Activated naive CD4-positive, alpha-beta T cell treated with anti-CD3 and anti-CD28 coated beads, Interleukin-2, amount 10 ng/mL, durations not matched to agents 7 days and 5 days (primary cell): ENCODE measurements at regions not wholly inside any gene's neighbourhood (a gene's known extent, or its start where the extent isn't known, plus 50 kb on each side); places are given as distances from the start of the nearest gene placed in this dataset.
"Not testable (repeated sequence)": the region's sequence is repeated elsewhere in the genome, so short reads cannot be mapped to it uniquely, and the experiment has no call there.

Source experiments
- CTCF ChIA-PET: fragments of 350-600 bp; sonication (Branson Sonifier 250); formaldehyde crosslinking; loops from one replicate; lab custom pipeline; 2021; ENCODE audit warnings: antibody characterized with exemption; lab: Charles Lee
- DNase-seq: peaks from one replicate; pipeline ENCODE4 v3.0.0-alpha.2; 2020
- H3K27ac Mint-ChIP-seq: one replicate; pipeline ENCODE4 v1.8.0; 2021; ENCODE audit warnings: mild to moderate bottlenecking, moderate library complexity, mixed read lengths
- H3K27me3 Mint-ChIP-seq: one replicate; pipeline ENCODE4 v1.8.0; 2021; ENCODE audit warnings: mild to moderate bottlenecking, mixed read lengths
- H3K36me3 Mint-ChIP-seq: one replicate; pipeline ENCODE4 v1.8.0; 2021; ENCODE audit warnings: mixed read lengths
- H3K4me1 Mint-ChIP-seq: one replicate; pipeline ENCODE4 v1.8.0; 2021; ENCODE audit warnings: mixed read lengths
- H3K4me3 Mint-ChIP-seq: one replicate; pipeline ENCODE4 v1.8.0; 2021; ENCODE audit warnings: mild to moderate bottlenecking, moderate library complexity, mixed read lengths
- H3K9me3 Mint-ChIP-seq: one replicate; pipeline ENCODE4 v1.8.0; 2021; ENCODE audit warnings: mixed read lengths

DNA sequence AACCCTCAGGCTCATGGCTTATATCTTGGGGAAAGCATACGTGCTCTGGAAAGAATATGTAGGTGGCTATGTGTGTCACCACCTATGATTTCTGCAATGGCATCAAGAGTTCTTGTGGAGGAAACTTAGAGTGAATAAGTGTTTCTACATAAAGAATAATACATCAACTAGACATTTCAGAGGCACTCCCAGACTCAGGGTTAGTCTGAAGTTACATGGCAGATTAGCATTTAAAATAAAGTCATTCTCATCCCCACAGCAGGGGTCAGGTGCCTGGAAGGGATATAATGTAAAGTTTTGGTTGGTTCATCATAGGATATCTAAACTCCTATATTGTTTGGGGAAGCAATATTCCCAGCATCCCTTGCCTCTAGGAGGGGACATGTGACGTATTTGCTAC, 182.1 kb downstream of the PCTP start:
- Mint-ChIP-seq H3K27ac (no peak overlapping the region), H3K9me3 (no peaks in the 10 kb centered on the region), H3K4me3 (no peak overlapping the region)

DNA sequence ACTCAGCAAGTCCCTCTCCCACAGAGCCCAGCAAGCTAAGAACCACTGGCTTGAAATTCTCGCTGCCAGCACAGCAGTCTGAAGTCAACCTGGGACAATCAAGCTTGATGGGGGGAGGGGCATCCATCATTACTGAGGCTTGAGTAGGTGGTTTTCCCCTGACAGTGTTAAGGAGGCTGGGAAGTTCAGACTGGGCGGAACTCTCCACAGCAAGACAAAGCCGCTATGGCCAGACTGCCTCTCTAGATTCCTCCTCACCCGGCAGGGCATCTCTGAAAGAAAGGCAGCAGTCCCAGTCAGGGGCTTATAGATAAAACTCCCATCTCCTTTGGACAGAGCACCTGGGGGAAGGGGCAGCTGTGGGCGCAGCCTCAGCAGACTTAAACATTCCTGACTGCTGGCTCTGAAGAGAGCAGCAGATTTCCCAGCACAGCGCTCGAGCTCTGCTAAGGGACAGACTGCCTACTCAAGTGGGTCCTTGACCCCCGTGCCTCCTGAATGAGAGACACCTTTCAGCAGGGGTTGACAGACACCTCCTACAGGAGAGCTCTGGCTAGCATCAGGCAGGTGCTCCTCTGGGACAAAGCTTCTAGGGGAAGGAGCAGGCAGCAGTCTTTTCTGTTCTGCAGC, 188.4 kb downstream of the PCTP start:
- DNase-seq, H3K4me3 Mint-ChIP-seq, H3K4me1 Mint-ChIP-seq, H3K27me3 Mint-ChIP-seq, CTCF ChIA-PET, H3K27ac Mint-ChIP-seq, H3K9me3 Mint-ChIP-seq, H3K36me3 Mint-ChIP-seq: not testable (repeated sequence)

More for the DNA sequence above, 182.1 kb downstream of the PCTP start:
- Mint-ChIP-seq H3K36me3 (no peaks in the 10 kb centered on the region), H3K4me1 (no peaks in the 10 kb centered on the region), H3K27me3 (no peaks in the 10 kb centered on the region)
- no peak for DNase-seq
- CTCF ChIA-PET, result no interaction called here

DNA sequence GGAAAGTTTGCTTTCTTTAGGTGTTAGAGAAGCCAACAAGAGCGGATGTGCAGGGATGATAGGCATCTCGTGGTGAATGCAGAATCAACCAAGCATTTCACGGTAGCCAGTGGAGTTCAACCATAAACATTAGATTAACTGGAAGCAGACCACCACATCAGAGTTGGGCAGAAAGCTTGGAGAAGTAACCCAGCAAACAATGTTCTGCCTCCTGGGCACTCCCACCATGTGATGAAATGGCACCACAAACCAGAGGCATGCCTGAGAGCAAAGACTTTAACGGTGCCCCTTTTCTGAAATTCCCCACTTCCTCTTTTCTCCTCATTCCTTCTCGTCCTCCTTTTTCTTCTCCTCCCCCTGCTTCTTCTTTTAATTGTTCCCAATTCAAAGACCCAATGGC, 193.5 kb upstream of the ANKFN1 start:
- no peak overlapping the region for H3K4me3 Mint-ChIP-seq
- CTCF ChIA-PET, result no interaction called here
- DNase-seq, result no peak
- H3K27me3 Mint-ChIP-seq, result peaks cover 3% of the 10 kb centered on the region
- no peak overlapping the region for H3K27ac Mint-ChIP-seq
- H3K9me3 Mint-ChIP-seq, result no peaks in the 10 kb centered on the region
- no peaks in the 10 kb centered on the region for H3K36me3 Mint-ChIP-seq
- H3K4me1 Mint-ChIP-seq, result no peaks in the 10 kb centered on the region

DNA sequence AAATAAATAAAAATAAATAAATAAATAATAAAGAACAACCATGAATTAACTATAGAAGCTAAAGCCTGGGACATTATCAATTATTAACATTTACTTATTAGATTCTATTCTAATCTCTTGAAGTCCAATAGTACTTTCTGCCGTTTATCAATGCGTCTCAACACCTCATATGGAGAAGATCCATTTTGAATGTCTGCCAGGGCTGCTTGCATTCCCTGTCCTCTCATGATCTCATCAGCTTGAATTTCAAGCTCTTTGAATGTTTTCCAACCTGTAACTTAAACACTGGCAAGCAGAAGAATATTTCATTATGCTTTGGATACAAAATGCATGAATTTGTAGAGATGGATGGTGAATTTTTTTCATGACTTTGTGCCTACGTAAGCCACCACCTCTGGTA, 191.9 kb upstream of the ANKFN1 start:
- Mint-ChIP-seq H3K27me3 (peaks cover 3% of the 10 kb centered on the region), H3K9me3 (no peaks in the 10 kb centered on the region), H3K4me3 (no peak overlapping the region), H3K4me1 (no peaks in the 10 kb centered on the region), H3K36me3 (no peaks in the 10 kb centered on the region), H3K27ac (no peak overlapping the region)
- no peak for DNase-seq
- CTCF ChIA-PET, result no interaction called here

DNA sequence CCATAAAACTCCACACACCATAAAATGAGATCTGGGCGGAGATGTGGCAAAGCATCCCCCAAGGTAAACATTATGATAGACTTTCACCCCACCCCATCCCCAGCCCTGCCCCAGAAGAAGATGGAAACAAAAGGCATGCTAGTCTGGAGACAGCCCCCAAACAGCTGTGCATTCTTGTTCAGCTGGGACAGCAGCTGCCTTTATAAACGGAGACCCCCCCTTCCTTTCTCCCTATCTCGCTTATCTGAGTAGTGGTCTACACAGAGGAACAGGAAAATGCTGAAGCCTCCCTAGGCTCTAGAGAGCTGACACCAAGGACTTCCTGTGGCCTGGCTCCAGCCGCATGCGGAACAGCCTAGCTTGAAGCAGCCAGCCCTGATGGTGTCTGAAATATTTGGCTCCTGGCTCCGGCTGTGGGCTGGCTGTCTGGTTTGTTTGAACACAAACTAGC, 190.3 kb upstream of the ANKFN1 start:
- Mint-ChIP-seq H3K4me1 (no peaks in the 10 kb centered on the region), H3K27me3 (peaks cover 2% of the 10 kb centered on the region), H3K4me3 (no peak overlapping the region), H3K9me3 (no peaks in the 10 kb centered on the region), H3K27ac (no peak overlapping the region), H3K36me3 (no peaks in the 10 kb centered on the region)
- no peak for DNase-seq
- CTCF ChIA-PET, result no interaction called here

DNA sequence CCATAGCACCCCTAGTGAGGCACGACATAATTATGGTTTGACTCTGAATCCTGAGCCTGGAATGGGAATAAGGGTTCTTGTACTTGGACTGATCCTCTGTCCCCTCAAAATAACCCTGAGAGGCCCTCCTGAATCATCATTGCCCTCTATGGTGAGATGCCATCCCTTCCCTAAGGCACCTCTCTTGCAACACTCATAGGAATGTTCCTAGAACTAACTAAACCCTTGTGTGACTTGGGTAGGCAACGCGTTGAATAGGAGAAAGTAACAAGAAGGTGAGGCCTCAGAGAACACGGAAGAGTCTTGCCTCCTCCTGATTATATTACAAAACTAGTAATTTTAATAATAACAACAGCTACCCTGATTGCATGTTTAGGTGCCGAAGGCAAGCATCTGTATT, 189.1 kb upstream of the ANKFN1 start:
- no peak for DNase-seq
- CTCF ChIA-PET, result no interaction called here
- H3K4me3 Mint-ChIP-seq, result no peak overlapping the region
- no peaks in the 10 kb centered on the region for H3K36me3 Mint-ChIP-seq
- no peaks in the 10 kb centered on the region for H3K4me1 Mint-ChIP-seq
- no peaks in the 10 kb centered on the region for H3K27me3 Mint-ChIP-seq
- H3K9me3 Mint-ChIP-seq, result no peaks in the 10 kb centered on the region
- no peak overlapping the region for H3K27ac Mint-ChIP-seq

DNA sequence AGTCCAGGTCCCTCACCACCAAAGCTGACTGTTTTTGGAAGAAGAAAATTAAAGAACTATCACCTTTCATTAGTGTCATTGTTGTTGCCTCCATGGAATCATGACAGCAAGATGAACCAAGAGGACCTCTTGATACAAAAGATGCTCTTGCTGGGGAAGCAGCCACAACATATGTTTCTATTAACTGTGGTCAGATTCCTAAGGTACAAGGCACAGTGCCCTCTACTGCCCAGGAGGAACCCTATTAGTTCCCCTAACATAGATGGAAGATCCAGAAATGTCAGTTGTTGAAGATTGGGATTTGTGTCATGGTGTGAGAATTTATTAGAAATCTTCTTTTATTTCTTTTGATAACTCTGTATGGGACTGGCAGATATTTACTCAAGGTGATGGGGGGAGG, 188.2 kb upstream of the ANKFN1 start:
- Mint-ChIP-seq H3K27ac (no peak overlapping the region), H3K4me3 (no peak overlapping the region), H3K4me1 (no peaks in the 10 kb centered on the region), H3K9me3 (no peaks in the 10 kb centered on the region), H3K36me3 (no peaks in the 10 kb centered on the region), H3K27me3 (no peaks in the 10 kb centered on the region)
- CTCF ChIA-PET, result no interaction called here
- DNase-seq, result no peak

DNA sequence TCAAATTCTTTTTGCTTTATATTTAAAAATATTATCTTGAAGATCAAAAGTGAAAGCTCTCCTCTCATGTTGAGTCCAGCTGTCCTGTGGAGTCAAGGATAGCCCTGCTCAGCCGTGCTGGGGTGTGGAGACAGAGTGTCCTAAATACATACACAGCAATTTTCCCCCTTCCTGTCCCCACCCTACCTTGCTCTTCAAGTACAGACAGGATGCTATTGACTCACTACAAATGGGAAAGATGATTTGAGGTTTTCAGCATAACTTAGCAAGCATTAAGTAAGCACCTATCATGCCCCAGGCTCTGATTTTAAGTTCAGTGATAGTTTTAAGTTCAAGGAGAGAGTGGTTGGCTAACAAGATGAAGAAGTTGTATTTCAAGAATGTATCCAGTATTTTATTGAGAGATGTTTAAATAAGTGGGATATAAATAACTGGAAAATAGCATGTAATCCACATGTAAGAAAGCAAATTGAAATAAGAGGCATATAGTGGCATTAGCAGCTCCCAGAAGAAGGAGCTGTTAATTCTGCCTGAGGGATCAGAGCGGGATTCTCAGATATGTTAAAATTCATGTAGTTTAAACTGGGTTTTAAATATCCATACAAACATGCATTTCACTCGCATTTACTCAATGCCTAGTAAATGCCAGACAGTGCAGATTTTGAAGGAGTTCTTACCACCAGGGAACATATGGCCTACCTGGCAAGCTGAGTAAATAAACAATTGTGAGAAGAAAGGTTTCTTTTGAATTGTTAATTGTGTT, 183.5 kb upstream of the ANKFN1 start:
- no peak for DNase-seq
- H3K27ac Mint-ChIP-seq, result no peak overlapping the region

DNA sequence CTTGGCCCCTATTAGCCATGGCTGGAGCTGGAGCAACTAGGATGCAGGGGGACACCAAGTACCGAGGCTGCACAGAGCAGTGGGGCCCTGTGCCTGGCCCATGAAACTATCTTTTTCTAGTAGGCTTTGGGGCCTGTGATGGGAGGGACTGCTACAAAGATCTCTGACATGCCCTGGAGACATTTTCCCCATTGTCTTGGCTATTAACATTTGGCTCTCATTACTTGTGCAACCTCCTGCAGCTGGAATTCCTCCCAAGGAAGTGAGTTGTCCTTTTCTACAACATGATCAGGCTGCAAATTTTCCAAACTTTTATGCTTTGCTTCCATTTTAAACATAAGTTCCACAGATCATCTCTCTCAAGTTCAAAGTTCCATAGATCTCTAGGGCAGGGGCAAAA, 174.7 kb upstream of the ANKFN1 start:
- H3K4me3 Mint-ChIP-seq, result no peak overlapping the region
- no peaks in the 10 kb centered on the region for H3K9me3 Mint-ChIP-seq
- DNase-seq, result no peak
- H3K36me3 Mint-ChIP-seq, result no peaks in the 10 kb centered on the region
- H3K27ac Mint-ChIP-seq, result no peak overlapping the region
- H3K4me1 Mint-ChIP-seq, result no peaks in the 10 kb centered on the region
- CTCF ChIA-PET, result no interaction called here
- no peaks in the 10 kb centered on the region for H3K27me3 Mint-ChIP-seq

More for the DNA sequence above, 183.5 kb upstream of the ANKFN1 start:
- no peaks in the 10 kb centered on the region for H3K27me3 Mint-ChIP-seq
- no peaks in the 10 kb centered on the region for H3K9me3 Mint-ChIP-seq
- CTCF ChIA-PET, result no interaction called here
- H3K4me1 Mint-ChIP-seq, result no peaks in the 10 kb centered on the region
- no peaks in the 10 kb centered on the region for H3K36me3 Mint-ChIP-seq
- H3K4me3 Mint-ChIP-seq, result no peak overlapping the region

DNA sequence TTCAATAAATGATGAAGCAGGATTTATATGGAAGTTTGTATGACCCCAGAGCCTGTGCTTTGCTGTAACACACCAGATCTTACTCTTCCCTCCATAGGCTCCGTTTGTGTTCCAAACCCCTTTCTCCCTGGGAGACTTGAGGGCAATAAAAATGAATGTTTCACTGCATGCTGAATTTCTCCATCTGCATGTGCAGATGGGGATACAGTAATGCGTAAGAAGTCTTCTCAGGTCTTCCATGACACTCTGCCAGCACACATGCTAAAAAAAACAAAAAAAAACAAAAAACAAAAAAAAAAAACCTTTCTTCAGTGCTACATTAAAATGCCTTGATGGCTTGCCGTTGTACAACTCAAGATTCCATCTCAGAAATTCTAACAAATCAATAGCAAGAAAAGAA, 170.2 kb upstream of the ANKFN1 start:
- Mint-ChIP-seq H3K27ac (no peak overlapping the region), H3K4me3 (no peak overlapping the region), H3K4me1 (no peaks in the 10 kb centered on the region), H3K27me3 (no peaks in the 10 kb centered on the region), H3K9me3 (no peaks in the 10 kb centered on the region), H3K36me3 (no peaks in the 10 kb centered on the region)
- CTCF ChIA-PET, result no interaction called here
- DNase-seq, result no peak

DNA sequence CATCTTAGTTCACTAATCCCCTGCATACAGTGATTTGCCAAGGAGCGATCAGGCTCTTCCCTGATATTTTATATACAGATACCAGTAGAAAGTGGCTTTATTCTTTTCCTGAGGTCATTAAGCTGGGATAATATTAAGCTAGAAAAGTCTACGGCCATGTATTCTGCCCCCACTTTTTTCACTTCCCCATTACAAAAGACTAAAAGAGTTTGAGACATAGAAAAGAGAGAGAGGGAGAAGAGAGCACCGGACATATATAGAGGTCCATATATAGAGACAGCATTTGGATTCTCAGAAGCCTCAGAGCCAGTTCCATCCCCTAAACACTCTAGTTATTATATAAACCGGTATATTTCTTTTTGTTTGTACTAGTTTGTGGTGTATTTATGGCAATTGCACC, 166.5 kb upstream of the ANKFN1 start:
- H3K27ac Mint-ChIP-seq, result no peak overlapping the region
- DNase-seq, result no peak
- peaks cover under 1% of the 10 kb centered on the region for H3K9me3 Mint-ChIP-seq
- CTCF ChIA-PET, result no interaction called here
- H3K4me1 Mint-ChIP-seq, result no peaks in the 10 kb centered on the region
- H3K27me3 Mint-ChIP-seq, result no peaks in the 10 kb centered on the region
- no peaks in the 10 kb centered on the region for H3K36me3 Mint-ChIP-seq
- no peak overlapping the region for H3K4me3 Mint-ChIP-seq

DNA sequence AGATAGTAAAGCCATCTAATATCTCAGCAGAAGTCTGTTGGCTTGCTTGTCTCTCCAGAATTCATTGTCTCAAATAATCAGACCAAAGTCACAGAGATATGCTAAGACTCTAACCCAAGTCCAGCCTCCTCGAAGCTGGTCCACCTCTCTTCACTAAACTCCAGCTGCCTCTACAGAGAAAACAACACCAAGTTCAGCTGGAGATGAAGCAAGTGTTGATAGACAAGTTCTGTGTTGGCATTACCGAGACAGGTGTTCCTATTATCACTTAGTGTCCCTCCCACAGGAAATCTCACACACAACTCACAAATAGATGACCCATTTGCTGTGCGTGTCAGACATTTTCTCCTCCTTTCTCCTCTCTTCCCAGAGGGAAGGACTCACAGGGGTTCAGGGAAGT, 164.4 kb upstream of the ANKFN1 start:
- no peak overlapping the region for H3K27ac Mint-ChIP-seq
- CTCF ChIA-PET, result no interaction called here
- no peaks in the 10 kb centered on the region for H3K36me3 Mint-ChIP-seq
- no peaks in the 10 kb centered on the region for H3K27me3 Mint-ChIP-seq
- H3K4me1 Mint-ChIP-seq, result no peaks in the 10 kb centered on the region
- DNase-seq, result no peak
- peaks cover 4% of the 10 kb centered on the region for H3K9me3 Mint-ChIP-seq
- H3K4me3 Mint-ChIP-seq, result no peak overlapping the region

DNA sequence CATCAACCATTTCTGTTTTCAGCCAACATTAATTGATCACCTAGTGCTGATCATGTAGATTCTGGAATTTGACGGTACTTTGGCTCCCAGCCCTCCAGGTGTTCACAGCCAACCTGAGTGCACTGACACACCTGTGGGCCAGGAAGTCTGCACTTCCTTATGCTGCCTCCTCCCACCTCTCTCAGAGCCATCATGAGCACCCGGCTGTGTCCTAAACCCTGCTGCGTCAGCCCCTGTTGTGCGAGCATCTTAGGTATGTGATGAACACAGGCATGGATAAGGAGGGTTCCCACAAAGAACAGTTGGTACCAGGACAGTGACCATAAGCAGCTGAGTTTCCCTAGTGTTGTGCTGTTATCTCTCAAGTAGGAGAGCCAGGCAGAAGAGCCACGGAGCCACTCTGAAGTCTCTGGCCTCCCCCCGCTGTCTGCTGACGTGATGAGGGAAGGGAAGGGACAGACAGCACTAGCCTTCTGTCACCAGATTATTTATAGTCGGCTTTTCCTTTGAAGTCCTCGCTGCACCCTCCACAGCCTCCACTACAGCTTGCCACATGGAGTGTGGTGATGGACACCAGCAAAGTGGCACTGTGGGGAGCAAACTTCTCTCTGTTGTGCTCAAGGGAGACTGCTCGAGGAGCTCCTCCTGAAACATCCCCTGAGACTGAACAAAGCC, 162.8 kb upstream of the ANKFN1 start:
- Mint-ChIP-seq H3K4me1 (no peaks in the 10 kb centered on the region), H3K4me3 (no peak overlapping the region), H3K9me3 (peaks cover 4% of the 10 kb centered on the region), H3K27ac (no peak overlapping the region), H3K27me3 (no peaks in the 10 kb centered on the region), H3K36me3 (no peaks in the 10 kb centered on the region)
- CTCF ChIA-PET, result no interaction called here
- no peak for DNase-seq

DNA sequence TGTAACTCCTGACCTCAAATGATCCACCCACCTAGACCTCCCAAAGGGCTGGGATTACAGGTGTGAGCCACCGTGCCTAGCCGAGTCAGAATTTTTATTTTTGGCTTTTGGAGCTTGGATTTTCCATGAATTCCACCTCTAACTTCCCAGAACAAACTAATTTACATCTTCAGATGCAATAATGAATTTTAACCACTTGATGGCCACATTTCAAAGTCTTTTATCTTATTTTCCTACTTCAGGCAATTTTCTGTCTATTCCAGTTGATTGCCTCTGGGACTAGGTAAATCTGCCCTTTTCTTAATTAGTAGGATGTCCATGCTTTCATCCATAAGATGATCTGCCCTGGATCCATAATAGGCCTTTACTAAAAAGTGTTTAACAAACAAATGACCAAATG, 156.4 kb upstream of the ANKFN1 start:
- CTCF ChIA-PET, result interaction anchor here (0.6 kb wide), 1 partner anchor 863 kb away, joined by 3 read pairs; no protein-coding TSS in a partner anchor
- DNase-seq, result no peak
- Mint-ChIP-seq H3K36me3 (no peaks in the 10 kb centered on the region), H3K27ac (no peak overlapping the region), H3K9me3 (peaks cover 4% of the 10 kb centered on the region), H3K4me3 (no peak overlapping the region), H3K27me3 (no peaks in the 10 kb centered on the region), H3K4me1 (no peaks in the 10 kb centered on the region)

DNA sequence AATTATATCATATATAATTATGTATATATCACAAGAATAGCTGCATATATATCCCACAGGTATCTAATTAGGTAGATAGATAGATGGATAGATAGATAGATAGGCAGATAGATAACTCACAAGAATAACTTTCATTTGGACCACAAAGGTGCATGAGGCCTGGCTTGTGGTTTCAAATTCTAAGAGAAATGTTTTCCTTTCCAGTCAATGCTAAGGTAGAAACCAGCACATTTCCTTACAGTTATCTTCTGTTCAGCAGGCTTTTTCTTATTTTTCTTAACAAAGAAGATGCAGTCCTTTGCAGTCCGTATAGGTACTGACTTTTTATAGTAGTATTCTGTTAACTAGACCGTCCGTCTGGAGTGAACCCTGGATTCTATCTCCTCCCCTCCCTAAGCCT, 152.9 kb upstream of the ANKFN1 start:
- Mint-ChIP-seq H3K9me3 (peaks cover 5% of the 10 kb centered on the region), H3K27me3 (no peaks in the 10 kb centered on the region), H3K4me1 (no peaks in the 10 kb centered on the region), H3K4me3 (no peak overlapping the region), H3K27ac (no peak overlapping the region), H3K36me3 (no peaks in the 10 kb centered on the region)
- no peak for DNase-seq
- CTCF ChIA-PET, result no interaction called here
